ENCODE measurements at regions not wholly inside any gene's neighbourhood (a gene's known extent, or its start where the extent isn't known, plus 50 kb on each side); places are given as distances from the start of the nearest gene placed in this dataset.

DNA sequence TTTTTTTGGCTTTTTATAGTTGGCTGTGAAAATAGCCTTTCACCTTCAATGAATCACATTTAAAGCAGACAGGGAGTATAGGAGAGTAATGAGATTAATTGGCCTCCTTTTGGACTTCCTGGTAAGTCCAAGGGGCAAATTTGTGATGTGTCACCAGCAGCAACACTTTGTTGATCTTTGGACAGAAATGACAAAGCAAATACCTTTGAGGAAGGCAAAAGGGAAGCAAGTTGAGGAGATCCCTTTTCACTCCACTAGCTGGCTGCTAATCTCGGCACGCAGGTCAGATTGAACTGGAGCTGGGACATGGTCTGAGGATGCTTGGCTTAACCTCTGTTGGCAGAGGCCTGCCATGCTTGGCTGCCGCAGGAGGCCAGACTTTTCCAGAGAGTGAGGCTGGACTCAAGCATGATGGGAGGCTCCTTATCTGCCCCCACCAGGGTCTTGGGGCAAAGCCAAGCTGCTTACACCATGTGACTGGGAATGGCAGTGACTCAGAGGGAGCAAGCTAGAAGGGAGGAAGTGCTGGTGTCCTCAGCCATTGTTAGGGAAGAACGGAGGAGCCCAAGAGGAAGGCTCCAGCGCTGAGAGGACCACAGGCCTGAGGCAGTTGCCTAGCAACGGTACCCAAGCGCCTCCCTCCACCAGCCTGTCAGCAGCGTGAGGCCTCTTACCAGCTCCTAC is 174.5 kb upstream of the MAP1B start (continued):
- TF ChIP-seq, protein P1, sequence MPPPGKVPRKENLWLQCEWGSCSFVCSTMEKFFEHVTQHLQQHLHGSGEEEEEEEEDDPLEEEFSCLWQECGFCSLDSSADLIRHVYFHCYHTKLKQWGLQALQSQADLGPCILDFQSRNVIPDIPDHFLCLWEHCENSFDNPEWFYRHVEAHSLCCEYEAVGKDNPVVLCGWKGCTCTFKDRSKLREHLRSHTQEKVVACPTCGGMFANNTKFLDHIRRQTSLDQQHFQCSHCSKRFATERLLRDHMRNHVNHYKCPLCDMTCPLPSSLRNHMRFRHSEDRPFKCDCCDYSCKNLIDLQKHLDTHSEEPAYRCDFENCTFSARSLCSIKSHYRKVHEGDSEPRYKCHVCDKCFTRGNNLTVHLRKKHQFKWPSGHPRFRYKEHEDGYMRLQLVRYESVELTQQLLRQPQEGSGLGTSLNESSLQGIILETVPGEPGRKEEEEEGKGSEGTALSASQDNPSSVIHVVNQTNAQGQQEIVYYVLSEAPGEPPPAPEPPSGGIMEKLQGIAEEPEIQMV (CRISPR knock-in tag; IDR thresholded peaks at IDR 0.05; ENCODE audit: low read depth), result no peak
- TF ChIP-seq ELF1 (CRISPR knock-in tag; IDR thresholded peaks at IDR 0.05) (peak; percentile 51), SNRNP70 (IDR thresholded peaks at IDR 0.05; ENCODE audit: low read depth, low read length) (no peak), CREB1 (IDR thresholded peaks at IDR 0.05) (no peak), CREB1 (CRISPR knock-in tag; IDR thresholded peaks at IDR 0.05) (peak; percentile 40; the same call in 1 of the 2 replicates), ZNF678 (CRISPR knock-in tag; IDR thresholded peaks at IDR 0.05) (no peak), REPIN1 (CRISPR knock-in tag; IDR thresholded peaks at IDR 0.05; ENCODE audit: borderline replicate concordance, low read depth) (no peak), MIXL1 (CRISPR knock-in tag; IDR thresholded peaks at IDR 0.05) (peak; percentile 77; the same call in 1 of the 2 replicates), ZNF317 (CRISPR knock-in tag; IDR thresholded peaks at IDR 0.05) (no peak), CBX5 (CRISPR knock-in tag; IDR thresholded peaks at IDR 0.05; ENCODE audit: borderline replicate concordance) (no peak), HES4 (CRISPR knock-in tag; IDR thresholded peaks at IDR 0.05; ENCODE audit: borderline replicate concordance) (no peak), ZNF34 (CRISPR knock-in tag; IDR thresholded peaks at IDR 0.05; ENCODE audit: borderline replicate concordance) (no peak), ZBTB42 (CRISPR knock-in tag; IDR thresholded peaks at IDR 0.05) (no peak), ERF (CRISPR knock-in tag; IDR thresholded peaks at IDR 0.05) (0 out of 2 replicates have a peak, but pooled peaks have one; percentile 20), TBX3 (IDR thresholded peaks at IDR 0.05; ENCODE audit: borderline replicate concordance) (peak; percentile 52; the same call in 1 of the 2 replicates), ZNF777 (CRISPR knock-in tag; IDR thresholded peaks at IDR 0.05) (no peak), CREM (IDR thresholded peaks at IDR 0.05) (0 out of 2 replicates have a peak, but pooled peaks have one; percentile 22), CREM (CRISPR knock-in tag; IDR thresholded peaks at IDR 0.05) (no peak), NRL (CRISPR knock-in tag; IDR thresholded peaks at IDR 0.05; ENCODE audit: borderline replicate concordance) (no peak), MYNN (CRISPR knock-in tag; IDR thresholded peaks at IDR 0.05; ENCODE audit: low read depth) (no peak)
- TF ChIP-seq, protein P2, sequence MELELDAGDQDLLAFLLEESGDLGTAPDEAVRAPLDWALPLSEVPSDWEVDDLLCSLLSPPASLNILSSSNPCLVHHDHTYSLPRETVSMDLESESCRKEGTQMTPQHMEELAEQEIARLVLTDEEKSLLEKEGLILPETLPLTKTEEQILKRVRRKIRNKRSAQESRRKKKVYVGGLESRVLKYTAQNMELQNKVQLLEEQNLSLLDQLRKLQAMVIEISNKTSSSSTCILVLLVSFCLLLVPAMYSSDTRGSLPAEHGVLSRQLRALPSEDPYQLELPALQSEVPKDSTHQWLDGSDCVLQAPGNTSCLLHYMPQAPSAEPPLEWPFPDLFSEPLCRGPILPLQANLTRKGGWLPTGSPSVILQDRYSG (CRISPR knock-in tag; IDR thresholded peaks at IDR 0.05), result no peak
- TF ChIP-seq, protein P3, sequence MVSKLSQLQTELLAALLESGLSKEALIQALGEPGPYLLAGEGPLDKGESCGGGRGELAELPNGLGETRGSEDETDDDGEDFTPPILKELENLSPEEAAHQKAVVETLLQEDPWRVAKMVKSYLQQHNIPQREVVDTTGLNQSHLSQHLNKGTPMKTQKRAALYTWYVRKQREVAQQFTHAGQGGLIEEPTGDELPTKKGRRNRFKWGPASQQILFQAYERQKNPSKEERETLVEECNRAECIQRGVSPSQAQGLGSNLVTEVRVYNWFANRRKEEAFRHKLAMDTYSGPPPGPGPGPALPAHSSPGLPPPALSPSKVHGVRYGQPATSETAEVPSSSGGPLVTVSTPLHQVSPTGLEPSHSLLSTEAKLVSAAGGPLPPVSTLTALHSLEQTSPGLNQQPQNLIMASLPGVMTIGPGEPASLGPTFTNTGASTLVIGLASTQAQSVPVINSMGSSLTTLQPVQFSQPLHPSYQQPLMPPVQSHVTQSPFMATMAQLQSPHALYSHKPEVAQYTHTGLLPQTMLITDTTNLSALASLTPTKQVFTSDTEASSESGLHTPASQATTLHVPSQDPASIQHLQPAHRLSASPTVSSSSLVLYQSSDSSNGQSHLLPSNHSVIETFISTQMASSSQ (IDR thresholded peaks at IDR 0.05; ENCODE audit: low read depth), result no peak
- TF ChIP-seq, protein P3 (CRISPR knock-in tag; IDR thresholded peaks at IDR 0.05; ENCODE audit: borderline replicate concordance), result no peak
- TF ChIP-seq, protein P4, sequence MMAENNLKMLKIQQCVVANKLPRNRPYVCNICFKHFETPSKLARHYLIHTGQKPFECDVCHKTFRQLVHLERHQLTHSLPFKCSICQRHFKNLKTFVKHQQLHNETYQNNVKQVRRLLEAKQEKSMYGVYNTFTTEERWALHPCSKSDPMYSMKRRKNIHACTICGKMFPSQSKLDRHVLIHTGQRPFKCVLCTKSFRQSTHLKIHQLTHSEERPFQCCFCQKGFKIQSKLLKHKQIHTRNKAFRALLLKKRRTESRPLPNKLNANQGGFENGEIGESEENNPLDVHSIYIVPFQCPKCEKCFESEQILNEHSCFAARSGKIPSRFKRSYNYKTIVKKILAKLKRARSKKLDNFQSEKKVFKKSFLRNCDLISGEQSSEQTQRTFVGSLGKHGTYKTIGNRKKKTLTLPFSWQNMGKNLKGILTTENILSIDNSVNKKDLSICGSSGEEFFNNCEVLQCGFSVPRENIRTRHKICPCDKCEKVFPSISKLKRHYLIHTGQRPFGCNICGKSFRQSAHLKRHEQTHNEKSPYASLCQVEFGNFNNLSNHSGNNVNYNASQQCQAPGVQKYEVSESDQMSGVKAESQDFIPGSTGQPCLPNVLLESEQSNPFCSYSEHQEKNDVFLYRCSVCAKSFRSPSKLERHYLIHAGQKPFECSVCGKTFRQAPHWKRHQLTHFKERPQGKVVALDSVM (CRISPR knock-in tag; IDR thresholded peaks at IDR 0.05), result no peak
